ENCODE measurements at regions not wholly inside any gene's neighbourhood (a gene's known extent, or its start where the extent isn't known, plus 50 kb on each side); places are given as distances from the start of the nearest gene placed in this dataset.

DNA sequence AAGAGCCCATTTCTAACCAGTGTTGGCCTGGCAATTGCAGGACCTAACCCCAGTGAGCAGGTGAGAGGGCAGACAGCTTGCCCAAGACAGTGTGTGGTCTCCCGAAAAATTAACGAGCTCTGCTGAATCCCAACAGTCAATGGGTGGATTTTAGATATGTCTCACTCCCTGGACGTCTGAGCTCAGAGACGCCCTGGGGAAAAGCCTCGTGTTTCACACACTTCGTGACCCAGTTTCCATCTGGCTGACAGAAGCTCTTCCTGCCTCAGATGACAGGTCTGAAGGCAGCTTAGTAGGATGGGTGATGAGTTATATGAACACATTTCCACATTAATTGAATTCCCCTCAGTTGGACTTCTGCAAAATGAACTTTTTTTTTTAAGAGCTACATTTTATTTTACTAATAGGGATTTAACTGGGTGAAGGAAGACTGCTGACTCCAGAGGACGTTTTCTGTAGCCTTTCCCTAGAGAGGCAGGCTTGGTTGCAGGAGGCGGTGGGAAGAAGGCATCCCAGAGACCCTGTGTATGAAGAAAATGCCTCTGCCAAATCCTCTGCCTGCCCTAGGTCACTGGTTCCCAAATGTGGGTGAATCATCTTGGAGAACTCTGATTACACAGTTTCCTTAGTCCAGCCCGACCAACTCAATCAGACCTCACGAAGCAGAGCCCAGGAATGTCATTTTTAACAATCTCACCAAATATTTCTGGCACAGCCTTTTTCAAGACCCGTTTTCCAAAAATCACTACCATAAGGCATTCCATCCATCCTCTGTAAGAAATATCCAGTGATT lies 71.7 kb upstream of the LY86 start:
- TF ChIP-seq, protein P1, sequence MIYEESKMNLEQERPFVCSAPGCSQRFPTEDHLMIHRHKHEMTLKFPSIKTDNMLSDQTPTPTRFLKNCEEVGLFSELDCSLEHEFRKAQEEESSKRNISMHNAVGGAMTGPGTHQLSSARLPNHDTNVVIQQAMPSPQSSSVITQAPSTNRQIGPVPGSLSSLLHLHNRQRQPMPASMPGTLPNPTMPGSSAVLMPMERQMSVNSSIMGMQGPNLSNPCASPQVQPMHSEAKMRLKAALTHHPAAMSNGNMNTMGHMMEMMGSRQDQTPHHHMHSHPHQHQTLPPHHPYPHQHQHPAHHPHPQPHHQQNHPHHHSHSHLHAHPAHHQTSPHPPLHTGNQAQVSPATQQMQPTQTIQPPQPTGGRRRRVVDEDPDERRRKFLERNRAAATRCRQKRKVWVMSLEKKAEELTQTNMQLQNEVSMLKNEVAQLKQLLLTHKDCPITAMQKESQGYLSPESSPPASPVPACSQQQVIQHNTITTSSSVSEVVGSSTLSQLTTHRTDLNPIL (CRISPR knock-in tag; IDR thresholded peaks at IDR 0.05; ENCODE audit: low read depth), result no peak
- TF ChIP-seq ZNF565 (CRISPR knock-in tag; conservative IDR thresholded peaks at IDR 0.05; ENCODE audit: low read depth) (no peak), ZFP3 (CRISPR knock-in tag; IDR thresholded peaks at IDR 0.05) (no peak), BACH2 (CRISPR knock-in tag; IDR thresholded peaks at IDR 0.05; ENCODE audit: borderline replicate concordance) (no peak), TOX (CRISPR knock-in tag; IDR thresholded peaks at IDR 0.05; ENCODE audit: borderline replicate concordance) (no peak), ESRRG (CRISPR knock-in tag; IDR thresholded peaks at IDR 0.05) (no peak), ZNF70 (CRISPR knock-in tag; IDR thresholded peaks at IDR 0.05) (no peak), OSR1 (CRISPR knock-in tag; IDR thresholded peaks at IDR 0.05) (no peak)
- TF ChIP-seq, protein P2, sequence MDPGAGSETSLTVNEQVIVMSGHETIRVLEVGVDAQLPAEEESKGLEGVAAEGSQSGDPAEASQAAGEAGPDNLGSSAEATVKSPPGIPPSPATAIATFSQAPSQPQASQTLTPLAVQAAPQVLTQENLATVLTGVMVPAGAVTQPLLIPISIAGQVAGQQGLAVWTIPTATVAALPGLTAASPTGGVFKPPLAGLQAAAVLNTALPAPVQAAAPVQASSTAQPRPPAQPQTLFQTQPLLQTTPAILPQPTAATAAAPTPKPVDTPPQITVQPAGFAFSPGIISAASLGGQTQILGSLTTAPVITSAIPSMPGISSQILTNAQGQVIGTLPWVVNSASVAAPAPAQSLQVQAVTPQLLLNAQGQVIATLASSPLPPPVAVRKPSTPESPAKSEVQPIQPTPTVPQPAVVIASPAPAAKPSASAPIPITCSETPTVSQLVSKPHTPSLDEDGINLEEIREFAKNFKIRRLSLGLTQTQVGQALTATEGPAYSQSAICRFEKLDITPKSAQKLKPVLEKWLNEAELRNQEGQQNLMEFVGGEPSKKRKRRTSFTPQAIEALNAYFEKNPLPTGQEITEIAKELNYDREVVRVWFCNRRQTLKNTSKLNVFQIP (CRISPR knock-in tag; IDR thresholded peaks at IDR 0.05; ENCODE audit: borderline replicate concordance, low read depth), result no peak
- TF ChIP-seq, protein P3, sequence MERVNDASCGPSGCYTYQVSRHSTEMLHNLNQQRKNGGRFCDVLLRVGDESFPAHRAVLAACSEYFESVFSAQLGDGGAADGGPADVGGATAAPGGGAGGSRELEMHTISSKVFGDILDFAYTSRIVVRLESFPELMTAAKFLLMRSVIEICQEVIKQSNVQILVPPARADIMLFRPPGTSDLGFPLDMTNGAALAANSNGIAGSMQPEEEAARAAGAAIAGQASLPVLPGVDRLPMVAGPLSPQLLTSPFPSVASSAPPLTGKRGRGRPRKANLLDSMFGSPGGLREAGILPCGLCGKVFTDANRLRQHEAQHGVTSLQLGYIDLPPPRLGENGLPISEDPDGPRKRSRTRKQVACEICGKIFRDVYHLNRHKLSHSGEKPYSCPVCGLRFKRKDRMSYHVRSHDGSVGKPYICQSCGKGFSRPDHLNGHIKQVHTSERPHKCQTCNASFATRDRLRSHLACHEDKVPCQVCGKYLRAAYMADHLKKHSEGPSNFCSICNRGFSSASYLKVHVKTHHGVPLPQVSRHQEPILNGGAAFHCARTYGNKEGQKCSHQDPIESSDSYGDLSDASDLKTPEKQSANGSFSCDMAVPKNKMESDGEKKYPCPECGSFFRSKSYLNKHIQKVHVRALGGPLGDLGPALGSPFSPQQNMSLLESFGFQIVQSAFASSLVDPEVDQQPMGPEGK (CRISPR knock-in tag; IDR thresholded peaks at IDR 0.05; ENCODE audit: borderline replicate concordance), result no peak
